Mammary epithelial cell (primary cell): ENCODE measurements at regions not wholly inside any gene's neighbourhood (a gene's known extent, or its start where the extent isn't known, plus 50 kb on each side); places are given as distances from the start of the nearest gene placed in this dataset.

ENCODE experiments used
- EZH2 ChIP-seq: IDR thresholded peaks from 2 replicates; pipeline ENCODE4 v1.6.1; 2012; ENCODE audit warnings: low read length, inconsistent platforms, borderline replicate concordance
- TF ChIP-seq, protein P1 (sequence below), 2 donors: IDR thresholded peaks in 1 of 2; conservative IDR thresholded peaks in 1 of 2; 2 replicates each; pipeline ENCODE4 v1.5.1; 2011 to 2012; ENCODE audit warnings: inconsistent platforms in 2 of 2, low read length in 2 of 2, mild to moderate bottlenecking in 2 of 2, control low read depth in 1 of 2, low read depth in 1 of 2; ENCODE audit not compliant: insufficient read depth in 1 of 2; ENCODE audit errors: extremely low read depth in 1 of 2

DNA sequence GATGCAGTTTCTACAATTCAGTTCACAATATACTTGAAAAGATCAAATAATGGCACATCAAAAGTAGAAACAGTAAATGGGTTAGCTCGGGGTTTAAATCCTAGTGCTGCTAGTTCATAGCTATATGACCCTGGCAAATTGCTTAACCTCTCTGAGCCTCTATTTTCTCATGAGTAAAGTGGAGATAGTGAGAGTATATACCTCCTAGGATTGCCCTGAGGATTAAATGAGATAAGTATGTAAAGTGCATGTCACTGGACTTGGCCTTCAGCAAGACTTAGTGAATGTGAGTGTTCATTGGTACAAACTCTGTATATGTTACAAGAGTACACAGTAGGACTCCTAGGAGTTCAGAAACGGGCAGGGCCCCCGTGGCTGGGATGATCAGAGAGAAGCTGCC lies 248.3 kb downstream of the DLEU7 start:
- TF ChIP-seq, protein P1, sequence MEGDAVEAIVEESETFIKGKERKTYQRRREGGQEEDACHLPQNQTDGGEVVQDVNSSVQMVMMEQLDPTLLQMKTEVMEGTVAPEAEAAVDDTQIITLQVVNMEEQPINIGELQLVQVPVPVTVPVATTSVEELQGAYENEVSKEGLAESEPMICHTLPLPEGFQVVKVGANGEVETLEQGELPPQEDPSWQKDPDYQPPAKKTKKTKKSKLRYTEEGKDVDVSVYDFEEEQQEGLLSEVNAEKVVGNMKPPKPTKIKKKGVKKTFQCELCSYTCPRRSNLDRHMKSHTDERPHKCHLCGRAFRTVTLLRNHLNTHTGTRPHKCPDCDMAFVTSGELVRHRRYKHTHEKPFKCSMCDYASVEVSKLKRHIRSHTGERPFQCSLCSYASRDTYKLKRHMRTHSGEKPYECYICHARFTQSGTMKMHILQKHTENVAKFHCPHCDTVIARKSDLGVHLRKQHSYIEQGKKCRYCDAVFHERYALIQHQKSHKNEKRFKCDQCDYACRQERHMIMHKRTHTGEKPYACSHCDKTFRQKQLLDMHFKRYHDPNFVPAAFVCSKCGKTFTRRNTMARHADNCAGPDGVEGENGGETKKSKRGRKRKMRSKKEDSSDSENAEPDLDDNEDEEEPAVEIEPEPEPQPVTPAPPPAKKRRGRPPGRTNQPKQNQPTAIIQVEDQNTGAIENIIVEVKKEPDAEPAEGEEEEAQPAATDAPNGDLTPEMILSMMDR (conservative IDR thresholded peaks at IDR 0.05 in 1 of 2, IDR thresholded peaks at IDR 0.05 in 1 of 2; ENCODE audit: extremely low read depth in 1 of 2, insufficient read depth in 1 of 2, low read depth in 1 of 2, low read length in 2 of 2): no peak
- no peak for TF ChIP-seq EZH2
